ENCODE measurements at regions not wholly inside any gene's neighbourhood (a gene's known extent, or its start where the extent isn't known, plus 50 kb on each side); places are given as distances from the start of the nearest gene placed in this dataset.

- no peak for DNase-seq (ENCODE audit: insufficient read length, low spot score)
- no peak for FAIRE-seq
These were observed 251.6 kb downstream of the GALR1 start for GRCh38 chr18:77501266-77501665.

- DNase-seq (ENCODE audit: insufficient read length, low spot score) (no peak), FAIRE-seq (no peak)
These were observed 255.9 kb downstream of the GALR1 start for GRCh38 chr18:77505499-77505898.

GRCh38 chr18:77512152-77512551, 262.5 kb downstream of the GALR1 start:
- DNase-seq (ENCODE audit: insufficient read length, low spot score): no peak
- FAIRE-seq: no peak

DNA sequence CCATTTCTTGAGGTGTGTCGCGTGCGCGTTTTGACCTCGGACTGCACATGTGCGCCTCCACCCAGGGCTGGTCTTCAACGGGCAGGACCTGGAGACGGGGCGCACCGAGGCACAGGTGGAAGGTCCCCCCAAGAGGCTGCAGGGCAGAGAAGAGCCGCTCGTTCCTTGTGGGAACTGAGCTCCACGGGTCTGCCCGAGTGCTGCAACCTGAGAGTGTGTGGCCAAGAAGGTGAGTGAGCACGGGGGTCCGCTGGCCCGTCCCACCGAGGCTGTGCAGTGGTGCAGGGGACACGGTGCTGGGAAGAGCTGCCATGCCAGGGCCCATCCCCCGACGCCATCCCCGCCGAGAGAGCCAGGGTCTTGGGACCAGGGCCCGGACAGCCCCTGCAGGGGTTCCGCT, 268.3 kb downstream of the GALR1 start:
- FAIRE-seq: no peak

DNA sequence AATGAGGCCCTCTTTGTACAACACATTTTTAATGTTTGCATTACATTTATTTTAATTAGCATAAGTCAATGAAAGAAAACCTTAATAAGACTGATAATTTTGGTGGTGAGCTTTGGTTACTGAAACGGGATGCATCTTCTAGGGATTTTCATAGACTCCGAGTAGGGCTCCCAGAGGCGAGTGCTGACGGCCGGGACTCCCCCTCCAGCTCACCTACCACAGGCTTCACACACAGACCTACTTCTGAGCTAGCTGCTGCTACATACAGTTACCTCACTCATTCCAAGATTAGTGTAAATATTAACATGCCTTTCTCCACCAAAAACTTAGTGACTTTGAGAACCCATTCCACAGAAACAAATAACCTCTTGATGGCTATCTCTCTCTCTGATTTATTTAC, 271.1 kb downstream of the GALR1 start:
- no peak for DNase-seq (ENCODE audit: insufficient read length, low spot score)
- FAIRE-seq: no peak

More for the DNA sequence above, 268.3 kb downstream of the GALR1 start:
- DNase-seq (ENCODE audit: insufficient read length, low spot score): no peak

GRCh38 chr18:77522051-77522675, 272.5 kb downstream of the GALR1 start:
- DNase-seq (ENCODE audit: insufficient read length, low spot score) (no peak), FAIRE-seq (no peak)

- FAIRE-seq: no peak
These were observed 275.3 kb downstream of the GALR1 start for GRCh38 chr18:77524909-77525308.

DNA sequence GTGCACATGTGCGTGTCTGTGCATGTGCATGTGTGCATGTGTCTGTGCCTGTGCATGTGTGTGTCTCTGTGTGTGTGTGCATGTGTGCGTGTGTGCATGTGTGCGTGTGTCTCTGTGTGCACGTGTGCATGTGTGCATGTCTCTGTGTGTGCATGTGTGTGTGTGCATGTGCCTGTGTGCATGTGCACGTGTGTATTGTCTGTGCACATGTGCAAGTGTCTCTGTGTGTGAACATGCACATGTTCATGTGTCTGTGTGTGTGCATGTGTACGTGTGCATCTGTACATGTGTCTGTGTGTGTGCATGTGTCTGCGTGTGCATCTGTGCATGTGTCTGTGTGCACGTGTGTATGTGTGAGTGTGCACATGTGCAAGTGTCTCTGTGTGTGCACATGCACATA, 277.3 kb downstream of the GALR1 start:
- FAIRE-seq: no peak
- DNase-seq (ENCODE audit: insufficient read length, low spot score): no peak

More at GRCh38 chr18:77524909-77525308, 275.3 kb downstream of the GALR1 start:
- no peak for DNase-seq (ENCODE audit: insufficient read length, low spot score)

DNA sequence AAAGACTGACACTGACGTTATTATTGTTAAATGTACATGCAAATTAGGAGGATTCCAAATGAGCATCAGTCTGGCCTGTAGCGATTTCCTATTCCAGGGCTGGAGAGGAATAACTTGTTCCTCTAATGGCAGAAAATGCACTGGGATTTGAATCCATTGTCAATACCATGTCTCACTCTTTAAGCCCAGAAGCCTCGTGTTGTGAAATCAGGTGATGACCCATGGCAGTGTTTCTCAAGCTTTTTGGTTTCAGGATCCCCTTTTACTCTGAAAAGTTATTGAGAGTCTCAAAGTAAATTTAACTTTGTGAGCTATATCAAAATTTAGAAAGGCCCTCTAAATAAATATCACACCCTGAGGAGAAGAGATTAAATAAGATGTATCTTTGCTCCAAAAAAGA, 279.2 kb downstream of the GALR1 start:
- FAIRE-seq: no peak
- no peak for DNase-seq (ENCODE audit: insufficient read length, low spot score)

DNA sequence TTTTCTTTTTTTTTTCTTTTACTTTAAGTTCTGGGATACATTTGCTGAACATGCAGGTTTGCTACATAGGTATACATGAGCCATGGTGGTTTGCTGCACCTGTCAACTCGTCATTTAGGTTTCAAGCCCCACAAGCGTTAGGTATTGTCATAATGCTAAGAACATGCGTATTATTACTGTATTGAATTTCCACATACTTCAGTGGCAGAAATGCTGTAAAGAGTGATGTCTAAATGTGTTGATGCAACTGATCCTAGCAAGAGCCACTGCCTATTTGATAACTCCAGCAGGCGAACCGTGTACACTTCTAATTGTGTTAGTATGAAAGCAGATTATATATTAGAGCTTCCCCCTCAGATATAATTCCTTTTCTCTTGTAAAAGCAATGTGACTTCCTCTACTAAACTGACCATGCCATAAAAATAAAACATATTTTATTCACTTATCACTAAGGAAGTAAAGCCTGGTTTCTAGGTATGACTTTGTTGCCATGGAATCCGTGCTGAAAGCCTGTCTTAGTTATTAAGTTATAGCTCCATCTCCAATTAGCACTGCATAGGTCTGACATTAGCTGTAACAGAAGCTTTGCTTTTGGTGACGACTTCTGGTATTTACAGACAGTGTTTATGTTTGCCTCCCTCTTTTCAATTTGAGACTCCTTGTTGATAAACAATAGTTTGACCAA, 280.0 kb downstream of the GALR1 start:
- DNase-seq (ENCODE audit: insufficient read length, low spot score) (no peak), FAIRE-seq (no peak)

DNA sequence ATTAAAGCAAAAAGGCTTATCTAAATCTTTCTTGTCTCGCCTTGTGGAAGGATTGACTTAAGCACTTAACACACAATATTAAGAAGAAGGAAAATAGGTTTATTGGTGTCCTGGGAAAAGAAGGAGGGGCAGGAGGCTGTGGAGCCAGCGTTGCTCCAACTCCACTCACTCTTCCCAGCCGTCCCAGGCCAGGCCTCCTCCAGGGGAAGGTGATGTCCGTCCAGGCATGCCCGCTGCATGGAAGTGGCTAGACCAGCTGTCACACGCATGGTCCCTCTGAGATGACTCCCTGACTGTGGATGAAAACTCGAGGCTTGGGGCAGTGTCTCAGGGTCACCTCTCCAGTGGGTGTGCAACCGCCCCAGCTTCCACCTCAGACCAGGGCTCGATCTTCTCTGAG, 281.1 kb downstream of the GALR1 start:
- FAIRE-seq (no peak), DNase-seq (ENCODE audit: insufficient read length, low spot score) (no peak)

DNA sequence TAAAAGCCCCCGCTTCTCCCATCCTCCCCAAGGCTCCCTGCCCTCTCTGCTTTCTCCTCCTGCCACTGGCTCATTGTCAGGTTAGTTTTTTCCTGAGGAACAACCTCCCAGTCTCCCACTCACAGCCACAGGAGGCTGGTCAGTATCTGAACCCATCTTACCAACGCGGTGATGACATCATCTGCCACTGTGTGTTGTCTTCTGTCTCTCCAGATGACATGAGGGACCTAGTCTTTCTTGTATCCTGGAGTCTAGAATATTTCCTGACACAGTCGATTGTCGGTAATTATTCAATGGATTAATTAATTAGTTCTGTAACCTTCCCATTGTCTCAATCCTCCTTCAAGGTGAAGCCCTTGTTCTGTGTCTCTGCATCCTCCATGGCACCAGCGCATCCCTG, 290.2 kb downstream of the GALR1 start:
- FAIRE-seq (no peak), DNase-seq (ENCODE audit: insufficient read length, low spot score) (no peak)

GRCh38 chr18:77544792-77545191, 295.1 kb downstream of the GALR1 start:
- DNase-seq (ENCODE audit: insufficient read length, low spot score): no peak
- no peak for FAIRE-seq

DNA sequence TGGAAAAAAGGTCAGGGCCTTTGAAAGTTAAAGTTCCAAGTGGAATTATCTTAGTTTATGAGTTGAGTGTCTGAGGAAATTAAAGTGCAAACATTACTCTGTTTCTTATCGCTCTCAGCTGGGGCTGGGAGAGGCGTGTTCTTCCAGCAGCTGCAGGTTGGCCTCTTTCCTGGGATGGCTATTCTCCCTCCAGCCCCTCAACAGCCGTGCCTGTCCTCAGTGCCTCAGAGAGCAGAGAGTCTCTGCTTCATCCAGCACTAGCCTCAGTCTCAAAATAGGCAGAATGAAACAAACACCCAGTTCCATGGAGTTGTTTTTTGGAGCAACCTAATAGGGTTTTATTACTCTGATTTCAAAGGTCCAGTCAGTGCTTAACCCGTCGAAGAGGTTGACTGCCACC, 298.1 kb downstream of the GALR1 start:
- no peak for FAIRE-seq
- DNase-seq (ENCODE audit: insufficient read length, low spot score): no peak

DNA sequence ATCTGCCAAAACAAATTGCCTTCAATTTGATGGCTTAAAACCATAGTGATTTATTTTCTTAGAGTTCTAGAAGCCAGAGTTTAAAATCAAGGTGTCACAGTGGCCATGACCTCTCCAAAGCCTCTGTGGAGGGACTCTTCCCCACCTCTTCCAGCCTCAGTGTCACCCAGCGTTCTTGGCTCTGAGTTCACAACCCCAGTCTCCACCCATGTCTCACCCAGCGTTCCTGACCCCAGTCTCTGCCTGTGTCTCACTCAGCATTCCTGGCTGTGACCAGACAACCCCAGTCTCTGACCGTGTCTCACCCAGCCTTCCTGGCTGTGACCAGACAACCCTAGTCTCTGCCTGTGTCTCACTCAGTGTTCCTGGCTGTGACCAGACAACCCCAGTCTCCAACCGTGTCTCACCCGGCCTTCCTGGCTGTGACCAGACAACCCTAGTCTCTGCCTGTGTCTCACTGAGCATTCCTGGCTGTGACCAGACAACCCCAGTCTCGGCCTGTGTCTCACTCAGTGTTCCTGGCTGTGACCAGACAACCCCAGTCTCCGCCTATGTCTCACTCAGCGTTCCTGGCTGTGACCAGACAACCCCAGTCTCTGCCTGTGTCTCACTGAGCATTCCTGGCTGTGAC, 299.3 kb downstream of the GALR1 start:
- FAIRE-seq (peak; percentile 18), DNase-seq (ENCODE audit: insufficient read length, low spot score) (no peak)

DNA sequence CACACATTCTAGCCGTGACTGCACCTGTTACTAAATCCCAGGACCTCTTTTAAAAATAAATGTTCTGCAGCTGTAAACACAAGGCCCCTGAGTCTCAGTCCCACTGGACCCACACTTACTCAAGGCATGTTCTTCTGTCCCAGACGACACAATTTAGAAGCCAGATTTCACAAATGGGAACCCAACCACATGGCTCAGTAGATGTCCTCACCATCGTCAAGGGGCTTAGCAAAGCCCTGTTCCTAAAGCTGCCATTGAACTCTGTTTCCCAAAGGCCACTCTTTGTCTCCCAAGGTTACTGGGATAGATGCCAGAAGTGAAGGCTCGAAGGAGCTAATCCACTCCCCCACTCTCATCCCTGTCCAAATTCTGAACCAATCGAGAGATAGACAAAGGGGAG, 301.0 kb downstream of the GALR1 start:
- FAIRE-seq: no peak
- no peak for DNase-seq (ENCODE audit: insufficient read length, low spot score)

- no peak for DNase-seq (ENCODE audit: insufficient read length, low spot score)
- no peak for FAIRE-seq
These were observed 301.4 kb downstream of the GALR1 start for GRCh38 chr18:77551055-77551454.

- FAIRE-seq: no peak
These were observed 303.3 kb downstream of the GALR1 start for GRCh38 chr18:77552945-77553344.

GRCh38 chr18:77554061-77554460, 304.4 kb downstream of the GALR1 start:
- no peak for FAIRE-seq
- no peak for DNase-seq (ENCODE audit: insufficient read length, low spot score)

More at GRCh38 chr18:77552945-77553344, 303.3 kb downstream of the GALR1 start:
- DNase-seq (ENCODE audit: insufficient read length, low spot score): no peak

GRCh38 chr18:77557046-77557587, 307.5 kb downstream of the GALR1 start:
- DNase-seq (ENCODE audit: insufficient read length, low spot score) (no peak), FAIRE-seq (no peak)

GRCh38 chr18:77559274-77559910, 309.7 kb downstream of the GALR1 start:
- FAIRE-seq (no peak), DNase-seq (ENCODE audit: insufficient read length, low spot score) (no peak)
